Neural cell (in vitro differentiated cells): ENCODE measurements at regions not wholly inside any gene's neighbourhood (a gene's known extent, or its start where the extent isn't known, plus 50 kb on each side); places are given as distances from the start of the nearest gene placed in this dataset.

Experiments
- H2AFZ ChIP-seq: fragments of 200-600, 300-800 bp; sonication (generic), shearing (Covaris generic); 2 replicates; pipeline ENCODE4 v1.6.0; 2014; ENCODE audit warnings: low read depth, mild to moderate bottlenecking, antibody characterized with exemption, low read length, moderate library complexity
- H3F3A ChIP-seq: fragments of 200-600 bp; shearing (Covaris generic); 2 replicates; pipeline ENCODE4 v1.6.1; 2016; ENCODE audit warnings: mild to moderate bottlenecking, moderate library complexity, mixed read lengths, antibody characterized with exemption, low read length; ENCODE audit not compliant: insufficient read depth, poor library complexity, severe bottlenecking
- H3K27ac ChIP-seq: fragments of 200-600, 300-800 bp; sonication (generic), shearing (Covaris generic); 2 replicates; pipeline ENCODE4 v1.5.1; 2014; ENCODE audit warnings: mild to moderate bottlenecking, low read length, moderate library complexity
- H3K27me3 ChIP-seq: fragments of 300-800, 200-600 bp; sonication (generic), shearing (Covaris generic); 2 replicates; pipeline ENCODE4 v1.6.0; 2014; ENCODE audit warnings: mild to moderate bottlenecking, low read depth, low read length, moderate library complexity; ENCODE audit not compliant: insufficient read depth
- H3K36me3 ChIP-seq: fragments of 300-800, 200-600 bp; sonication (generic), shearing (Covaris generic); 2 replicates; pipeline ENCODE4 v1.5.1; 2014; ENCODE audit warnings: mild to moderate bottlenecking, antibody characterized with exemption, low read length, moderate library complexity; ENCODE audit not compliant: insufficient read depth
- H3K4me2 ChIP-seq: fragments of 300-800, 200-600 bp; sonication (generic), shearing (Covaris generic); 2 replicates; pipeline ENCODE4 v1.6.0; 2014; ENCODE audit warnings: mild to moderate bottlenecking, low read length
- H3K4me3 ChIP-seq: fragments of 300-800, 200-600 bp; sonication (generic), shearing (Covaris generic); 2 replicates; pipeline ENCODE4 v1.5.1; 2014; ENCODE audit warnings: mild to moderate bottlenecking, low read length, moderate library complexity
- H3K79me2 ChIP-seq: fragments of 200-600 bp; shearing (Covaris generic); replicated peaks from 2 replicates; pipeline ENCODE4 v1.6.0; 2014; ENCODE audit warnings: mild to moderate bottlenecking, low read length, moderate library complexity; ENCODE audit not compliant: insufficient read depth
- H3K9ac ChIP-seq: fragments of 300-800, 200-600 bp; sonication (generic), shearing (Covaris generic); 2 replicates; pipeline ENCODE4 v1.6.1; 2016; ENCODE audit warnings: mild to moderate bottlenecking, low read length, mixed read lengths
- H3K9me2 ChIP-seq: fragments of 200-600 bp; shearing (Covaris generic); 2 replicates; pipeline ENCODE4 v1.6.1; 2016; ENCODE audit warnings: mild to moderate bottlenecking, low read length, mixed read lengths; ENCODE audit not compliant: insufficient read depth
- H3K9me3 ChIP-seq: fragments of 200-600, 300-800 bp; sonication (generic), shearing (Covaris generic); 2 replicates; pipeline ENCODE4 v1.6.1; 2016; ENCODE audit warnings: mild to moderate bottlenecking, mixed run types, low read length, moderate library complexity, mixed read lengths
- H4K20me1 ChIP-seq: fragments of 200-600 bp; shearing (Covaris generic); 2 replicates; pipeline ENCODE4 v1.6.1; 2016; ENCODE audit warnings: mild to moderate bottlenecking, mixed run types; ENCODE audit not compliant: insufficient read depth
- CTCF ChIP-seq: fragments of 450-650 bp; IDR thresholded peaks from 2 replicates; pipeline ENCODE4 v1.5.1; 2014; ENCODE audit warnings: antibody characterized with exemption, mild to moderate bottlenecking, moderate library complexity; ENCODE audit not compliant: poor library complexity, severe bottlenecking
- EP300 ChIP-seq: fragments of 450-650 bp; conservative IDR thresholded peaks from 2 replicates; pipeline ENCODE4 v1.6.1; 2014; ENCODE audit warnings: antibody characterized with exemption, mild to moderate bottlenecking, moderate library complexity; ENCODE audit not compliant: poor library complexity, severe bottlenecking
- EZH2 ChIP-seq: fragments of 200-600, 300-800 bp; shearing (Covaris generic), sonication (generic); IDR thresholded peaks from 2 replicates; pipeline ENCODE4 v1.6.1; 2014; ENCODE audit warnings: antibody characterized with exemption, low read length, borderline replicate concordance, mild to moderate bottlenecking; ENCODE audit not compliant: insufficient read depth, poor library complexity, severe bottlenecking
- MXI1 ChIP-seq: fragments of 450-650 bp; conservative IDR thresholded peaks from 2 replicates; pipeline ENCODE4 v1.6.1; 2014; ENCODE audit warnings: antibody characterized with exemption, mild to moderate bottlenecking; ENCODE audit not compliant: poor library complexity, severe bottlenecking
- POLR2AphosphoS5 ChIP-seq: IDR thresholded peaks from 2 replicates; pipeline ENCODE4 v1.6.1; 2012
- RAD21 ChIP-seq: fragments of 450-650 bp; conservative IDR thresholded peaks from 2 replicates; pipeline ENCODE4 v1.6.1; 2014; ENCODE audit warnings: antibody characterized with exemption, mild to moderate bottlenecking, moderate library complexity
- REST ChIP-seq: IDR thresholded peaks from 2 replicates; pipeline ENCODE4 v1.6.1; 2012; ENCODE audit warnings: borderline replicate concordance
- SMC3 ChIP-seq: fragments of 450-650 bp; conservative IDR thresholded peaks from 2 replicates; pipeline ENCODE4 v1.6.1; 2014; ENCODE audit warnings: antibody characterized with exemption, mild to moderate bottlenecking, moderate library complexity; ENCODE audit not compliant: poor library complexity
- TAF1 ChIP-seq: IDR thresholded peaks from 2 replicates; pipeline ENCODE4 v1.6.1; 2012; ENCODE audit warnings: low read depth

GRCh38 chr2:143968360-143968759, 551.6 kb downstream of the ZEB2 start:
- Histone ChIP-seq H4K20me1 (no peaks in the 10 kb centered on the region), H3K27ac (no peak overlapping the region), H3K4me2 (no peak overlapping the region), H2AFZ (no peak overlapping the region), H3K9ac (no peak overlapping the region), H3K9me2 (no peaks in the 10 kb centered on the region), H3K4me3 (no peak overlapping the region), H3K36me3 (no peaks in the 10 kb centered on the region), H3K9me3 (no peaks in the 10 kb centered on the region), H3K79me2 (no peaks in the 10 kb centered on the region), H3F3A (no peaks in the 10 kb centered on the region), H3K27me3 (no peaks in the 10 kb centered on the region)
- TF ChIP-seq CTCF (no peak), SMC3 (no peak), RAD21 (no peak), EP300 (no peak), POLR2AphosphoS5 (no peak), MXI1 (no peak), EZH2 (no peak), TAF1 (no peak), REST (no peak)

GRCh38 chr2:143965493-143966164, 554.3 kb downstream of the ZEB2 start:
- Histone ChIP-seq H3K36me3 (no peaks in the 10 kb centered on the region), H3K4me3 (no peak overlapping the region), H3K27ac (no peak overlapping the region), H3K9me3 (no peaks in the 10 kb centered on the region), H3K27me3 (no peaks in the 10 kb centered on the region), H4K20me1 (no peaks in the 10 kb centered on the region), H3K9me2 (no peaks in the 10 kb centered on the region), H3K9ac (no peak overlapping the region), H3K79me2 (no peaks in the 10 kb centered on the region), H3F3A (no peaks in the 10 kb centered on the region), H2AFZ (no peak overlapping the region), H3K4me2 (no peak overlapping the region)
- peak; percentile 93 for TF ChIP-seq POLR2AphosphoS5
- TF ChIP-seq REST: peak; percentile 34
- TF ChIP-seq SMC3: no peak
